SW480 (cell line): ENCODE measurements at regions not wholly inside any gene's neighbourhood (a gene's known extent, or its start where the extent isn't known, plus 50 kb on each side); places are given as distances from the start of the nearest gene placed in this dataset.

Experiments
- DNase-seq: peaks from one replicate; pipeline ENCODE4 v3.0.0-alpha.2; 2016; ENCODE audit warnings: low spot score

GRCh38 chr2:2828774-2829368, 497.8 kb upstream of the MYT1L start:
- no peak for DNase-seq

- no peak for DNase-seq
These were observed 496.7 kb upstream of the MYT1L start for GRCh38 chr2:2827761-2828221.

DNA sequence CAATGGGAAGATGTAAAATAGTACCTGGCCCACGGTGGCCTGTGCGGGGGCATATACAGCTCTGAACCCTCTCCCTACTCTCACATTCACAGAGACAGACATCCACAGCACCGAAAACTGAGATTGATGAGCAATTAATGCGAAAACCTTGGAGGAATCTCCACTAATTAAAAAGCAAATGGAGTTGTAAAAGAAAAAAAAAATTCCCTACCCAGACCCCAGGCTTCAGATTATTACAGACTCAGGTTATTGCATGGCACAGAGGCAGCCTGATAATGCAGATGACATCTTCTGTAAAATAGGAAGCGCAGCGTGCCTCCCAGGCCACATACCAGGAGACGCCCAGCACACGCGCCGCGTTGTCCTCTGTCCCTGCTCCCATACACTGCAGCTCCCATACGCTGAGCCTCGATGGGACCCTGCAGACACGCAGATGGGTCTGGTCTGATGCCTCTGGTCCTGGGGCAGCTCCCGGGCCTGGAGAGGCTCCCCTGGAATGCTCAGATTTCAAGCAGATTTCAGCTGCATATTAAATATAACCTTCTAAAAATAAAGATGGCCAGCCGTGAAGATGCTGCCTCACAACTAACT, 496.1 kb upstream of the MYT1L start:
- no peak for DNase-seq

DNA sequence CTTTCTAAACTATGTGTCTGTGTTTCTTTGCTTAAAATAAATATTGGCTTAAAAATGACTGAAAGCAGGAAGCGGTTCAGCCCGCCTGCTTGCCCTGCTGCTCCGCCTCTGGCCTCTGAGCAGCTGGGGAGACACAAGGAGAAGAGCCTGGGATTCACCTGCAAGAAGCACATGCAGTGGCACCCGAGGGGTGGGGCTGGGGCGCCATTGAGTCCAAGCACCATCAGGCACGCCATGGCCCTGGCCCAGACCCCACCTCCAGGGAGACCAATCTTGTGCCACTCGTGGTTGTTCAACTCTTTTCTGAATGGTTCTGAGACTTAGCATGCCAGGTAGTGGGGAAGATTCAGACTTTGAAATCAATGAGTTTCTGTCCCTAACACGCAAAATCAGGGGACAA, 495.5 kb upstream of the MYT1L start:
- no peak for DNase-seq

- DNase-seq = no peak
These were observed 495.1 kb upstream of the MYT1L start for GRCh38 chr2:2826209-2826551.

GRCh38 chr2:2825516-2826208, 494.6 kb upstream of the MYT1L start:
- DNase-seq = no peak

DNA sequence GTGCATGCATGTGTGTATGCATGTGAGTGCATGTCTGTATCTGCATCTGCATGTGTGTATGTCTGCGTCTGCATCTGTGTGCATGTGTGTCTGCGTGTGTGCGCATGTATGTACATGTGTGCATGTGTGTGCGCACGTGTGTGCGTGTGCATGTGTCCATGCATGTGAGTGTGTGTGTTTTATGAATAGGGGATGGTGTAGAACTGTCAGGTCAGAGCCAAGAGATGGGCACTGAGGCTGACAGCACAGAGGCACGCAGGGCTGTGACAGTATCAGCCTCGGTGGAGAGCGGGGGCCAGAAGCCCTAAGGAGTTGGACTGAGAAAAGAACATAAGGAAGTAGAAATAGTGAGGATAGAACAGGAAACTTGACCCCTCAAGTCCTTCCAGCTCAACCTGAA, 494.0 kb upstream of the MYT1L start:
- DNase-seq = no peak

DNA sequence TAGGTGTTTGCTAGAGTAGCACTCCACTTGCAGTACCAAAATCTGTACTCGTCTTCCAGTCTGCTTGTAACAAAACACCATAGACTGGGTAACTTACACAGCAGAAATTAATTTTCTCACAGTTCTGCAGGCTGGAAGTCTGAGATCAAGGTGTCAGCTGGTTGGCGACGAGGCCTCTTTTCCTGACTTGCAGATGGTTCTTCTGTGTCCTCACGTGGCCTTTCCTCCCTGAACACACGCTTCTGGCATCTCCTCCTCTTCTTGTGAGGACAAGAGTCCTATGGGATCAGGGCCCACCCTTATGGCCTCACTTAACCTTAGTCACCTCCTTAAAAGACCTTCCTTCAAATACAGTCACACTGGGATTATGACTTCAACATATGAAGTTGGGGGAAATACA, 493.5 kb upstream of the MYT1L start:
- DNase-seq = no peak

DNA sequence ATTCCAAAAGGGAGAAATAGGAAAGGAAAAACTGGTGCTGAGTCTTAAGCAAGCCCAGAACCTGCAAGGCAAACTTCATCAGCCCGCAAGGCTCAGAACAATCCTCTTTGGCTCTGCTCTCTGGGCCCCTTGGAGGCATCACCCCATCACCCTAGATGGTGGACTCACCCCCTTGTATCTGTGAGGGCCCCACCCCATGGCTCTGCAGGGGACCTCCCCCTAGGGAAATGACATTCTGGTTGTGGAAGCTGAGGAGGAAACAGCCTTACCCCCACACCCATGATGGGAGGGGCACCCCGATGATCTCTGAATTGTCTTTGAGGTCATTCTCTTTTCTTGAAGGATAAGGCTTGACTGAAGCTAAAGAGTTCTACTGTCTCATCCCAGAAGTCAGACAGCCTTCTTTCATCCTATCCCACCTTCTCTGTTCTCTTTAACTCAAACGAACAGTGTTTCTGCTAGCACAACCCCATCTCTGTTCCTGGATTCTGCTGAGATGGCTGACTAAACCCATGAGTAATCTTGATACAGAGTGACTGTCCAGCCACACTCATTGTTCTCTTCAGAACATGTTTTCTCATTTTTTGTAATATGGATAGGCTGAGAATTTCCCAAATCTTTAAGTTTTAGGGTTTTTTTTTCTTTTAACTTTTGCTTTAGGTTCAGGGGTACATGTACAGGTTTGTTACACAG, 492.1 kb upstream of the MYT1L start:
- no peak for DNase-seq

DNA sequence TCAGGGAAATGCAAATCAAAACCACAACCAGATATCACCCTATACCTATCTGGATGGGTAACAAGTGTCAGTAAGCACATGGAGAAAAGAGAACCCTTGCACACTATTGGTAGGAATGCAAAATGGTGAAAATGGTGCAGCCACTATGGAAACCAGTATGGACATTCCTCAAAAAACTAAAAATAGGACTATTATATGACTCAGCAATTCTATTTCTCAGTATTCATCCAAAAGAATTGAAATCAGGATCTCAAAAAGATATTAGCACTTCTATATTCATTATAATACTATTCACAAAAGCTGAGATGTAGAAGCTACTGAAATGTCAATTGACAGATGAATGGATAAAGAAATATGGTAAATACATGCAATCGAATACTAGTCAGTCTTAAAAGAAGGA, 491.1 kb upstream of the MYT1L start:
- no peak for DNase-seq

- DNase-seq = no peak
These were observed 481.6 kb upstream of the MYT1L start for GRCh38 chr2:2812648-2813047.

- no peak for DNase-seq
These were observed 481.0 kb upstream of the MYT1L start for GRCh38 chr2:2812117-2812516.

- peak; percentile 6 for DNase-seq
These were observed 479.4 kb upstream of the MYT1L start for GRCh38 chr2:2810504-2810903.

GRCh38 chr2:2809771-2810170, 478.7 kb upstream of the MYT1L start:
- no peak for DNase-seq

DNA sequence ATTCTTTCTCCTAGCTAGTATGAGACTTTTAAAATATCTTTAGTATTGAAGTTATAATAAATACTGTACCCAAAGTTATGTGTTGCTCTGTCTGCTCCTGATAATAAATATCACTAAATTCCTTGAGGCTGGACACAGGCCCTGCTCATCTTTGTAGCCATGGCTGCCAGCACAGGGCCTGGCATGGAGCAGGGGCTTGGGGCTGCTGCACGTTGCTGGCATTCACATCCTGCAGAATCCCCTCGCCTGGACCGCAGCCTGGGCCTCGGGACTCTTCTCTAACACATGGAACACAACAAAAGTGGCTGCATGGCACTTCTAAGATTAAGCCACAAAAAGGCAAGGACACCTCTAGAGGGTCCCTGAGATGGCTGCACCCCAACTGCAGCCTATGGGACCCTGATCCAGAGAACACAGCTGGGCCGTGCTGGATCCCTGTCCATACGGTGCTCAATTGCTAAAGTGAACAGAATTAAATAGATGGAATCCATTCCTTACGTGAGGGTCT, 477.5 kb upstream of the MYT1L start:
- DNase-seq = no peak

- DNase-seq = no peak
These were observed 475.6 kb upstream of the MYT1L start for GRCh38 chr2:2806711-2807110.

DNA sequence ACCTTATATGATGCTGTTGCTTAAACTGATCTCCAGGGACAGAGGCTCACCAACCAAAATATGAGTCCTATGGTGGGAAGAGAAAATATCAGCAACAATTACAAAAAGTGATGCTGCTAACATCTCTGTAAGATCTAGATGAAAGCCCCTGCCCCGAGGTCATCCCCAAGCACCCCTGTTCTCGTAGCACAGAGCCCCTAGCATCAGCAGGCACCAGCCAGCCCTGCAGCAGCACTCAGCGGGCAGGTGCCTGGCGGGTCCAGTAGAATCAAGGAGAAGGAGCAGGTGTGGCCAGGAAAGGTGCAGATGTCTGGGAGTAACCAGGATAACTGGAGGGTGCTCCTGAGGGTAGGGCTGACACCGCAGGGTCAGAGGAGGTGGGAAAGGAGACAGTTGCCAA, 474.2 kb upstream of the MYT1L start:
- no peak for DNase-seq

DNA sequence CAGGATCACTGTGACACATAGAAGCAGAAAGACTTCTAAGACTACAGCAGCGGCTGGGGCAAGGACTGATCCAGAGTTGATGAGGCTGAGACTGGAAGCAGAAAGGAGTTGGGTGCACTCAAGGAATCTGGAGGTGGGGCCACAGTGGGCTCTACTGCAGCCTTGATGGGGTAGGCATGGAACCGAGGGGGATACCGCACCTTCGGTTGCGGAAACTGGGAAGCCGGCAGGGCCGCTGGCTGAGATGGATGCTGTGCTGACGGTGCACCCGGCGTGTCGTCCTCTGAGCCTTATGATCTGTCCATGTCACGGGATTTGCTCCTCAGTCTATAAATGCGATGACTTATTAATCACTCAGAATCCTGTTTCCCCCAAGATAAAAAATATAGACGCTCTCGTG, 473.5 kb upstream of the MYT1L start:
- DNase-seq = no peak

- DNase-seq = no peak
These were observed 470.4 kb upstream of the MYT1L start for GRCh38 chr2:2801458-2801857.

DNA sequence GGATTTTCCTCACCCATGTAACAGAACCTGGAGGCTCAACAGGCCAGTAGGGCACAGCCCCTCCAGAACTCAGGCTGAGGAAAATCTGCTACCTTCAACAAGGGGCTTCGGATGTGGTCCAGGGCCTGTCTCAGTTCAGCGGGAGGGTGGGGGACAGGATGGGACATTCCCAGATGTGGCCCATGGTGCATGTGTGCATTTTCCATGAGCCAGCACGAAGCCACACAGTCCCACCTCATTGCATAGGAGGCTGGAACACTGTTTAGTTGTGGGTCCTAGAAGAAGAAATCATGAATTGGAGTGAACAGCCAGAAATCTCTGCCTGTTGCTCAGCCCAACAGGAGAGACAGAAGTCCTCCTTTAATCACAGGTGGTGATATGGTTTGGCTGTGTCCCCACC, 469.6 kb upstream of the MYT1L start:
- no peak for DNase-seq

DNA sequence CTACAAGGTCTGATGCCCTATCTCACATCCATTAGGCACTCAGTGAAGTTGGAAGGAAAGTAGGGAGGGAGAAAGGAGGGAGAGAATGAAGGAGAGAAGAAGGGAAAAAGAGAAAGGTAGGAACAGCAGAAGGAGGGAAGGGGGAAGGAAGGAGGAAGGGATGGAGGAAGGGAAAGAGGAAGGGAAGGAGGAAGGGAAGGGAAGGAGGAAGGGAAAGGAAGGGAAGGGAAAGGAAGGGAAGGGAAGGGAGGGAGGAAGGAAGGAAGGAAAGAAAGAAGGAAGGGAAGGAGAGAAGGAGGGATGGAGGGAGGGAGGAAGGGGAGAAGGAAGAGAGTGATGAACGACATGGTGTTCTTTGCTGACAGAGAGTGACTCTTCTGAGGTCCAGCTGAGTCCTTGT, 468.9 kb upstream of the MYT1L start:
- no peak for DNase-seq

- DNase-seq = no peak
These were observed 468.1 kb upstream of the MYT1L start for GRCh38 chr2:2799151-2799697.

DNA sequence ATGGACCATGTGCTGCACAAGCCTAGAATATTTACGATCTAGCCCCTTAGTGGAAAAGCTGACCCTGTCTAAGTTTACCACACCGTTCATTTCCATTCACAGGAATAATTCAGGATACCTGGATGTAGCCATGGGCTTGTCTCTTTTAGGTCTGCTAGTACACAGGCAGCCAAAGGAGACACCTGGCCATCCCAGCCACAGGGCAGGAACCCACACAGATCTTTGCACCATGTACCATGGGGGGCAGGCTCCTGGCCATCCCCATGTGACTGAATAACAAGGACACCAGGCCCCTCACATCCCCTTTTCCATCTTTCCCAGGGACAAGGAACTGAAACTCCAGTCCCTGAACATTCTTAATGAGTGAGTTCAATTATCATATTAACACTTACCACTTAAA, 467.3 kb upstream of the MYT1L start:
- no peak for DNase-seq
